ENCODE measurements at regions not wholly inside any gene's neighbourhood (a gene's known extent, or its start where the extent isn't known, plus 50 kb on each side); places are given as distances from the start of the nearest gene placed in this dataset.
"Not testable (repeated sequence)": the region's sequence is repeated elsewhere in the genome, so short reads cannot be mapped to it uniquely, and the experiment has no call there.

- no peak for DNase-seq
- H3K27me3 Mint-ChIP-seq (ENCODE audit: low read depth) = peaks cover 2% of the 10 kb centered on the region
- no peak overlapping the region for H3K27ac Mint-ChIP-seq
- H3K9me3 Mint-ChIP-seq = no peaks in the 10 kb centered on the region
- no peak overlapping the region for H3K4me3 Mint-ChIP-seq
- CTCF ChIA-PET = no interaction called here
- H3K4me1 Mint-ChIP-seq (ENCODE audit: low read depth) = no peaks in the 10 kb centered on the region
- intact Hi-C loops (cut with micrococcal nuclease) = loop anchor here (10.0 kb wide), 1 partner anchor 115 kb away; no protein-coding TSS in a partner anchor
- no peaks in the 10 kb centered on the region for H3K36me3 Mint-ChIP-seq (ENCODE audit: low read depth)
Measured at GRCh38 chr6:113359155-113360140, 497.7 kb upstream of the MARCKS start.

GRCh38 chr6:113361014-113361645 is 496.0 kb upstream of the MARCKS start:
- no peaks in the 10 kb centered on the region for H3K36me3 Mint-ChIP-seq (ENCODE audit: low read depth)
- no peak overlapping the region for H3K4me3 Mint-ChIP-seq
- H3K4me1 Mint-ChIP-seq (ENCODE audit: low read depth) = no peaks in the 10 kb centered on the region
- CTCF ChIA-PET = no interaction called here
- H3K27me3 Mint-ChIP-seq (ENCODE audit: low read depth) = no peaks in the 10 kb centered on the region
- no peaks in the 10 kb centered on the region for H3K9me3 Mint-ChIP-seq
- H3K27ac Mint-ChIP-seq = no peak overlapping the region
- intact Hi-C loops (cut with micrococcal nuclease) = no loop called here
- DNase-seq = no peak

GRCh38 chr6:113362301-113363047 is 494.7 kb upstream of the MARCKS start:
- intact Hi-C loops (cut with micrococcal nuclease) = no loop called here
- no peak for DNase-seq
- no peaks in the 10 kb centered on the region for H3K4me1 Mint-ChIP-seq (ENCODE audit: low read depth)
- H3K36me3 Mint-ChIP-seq (ENCODE audit: low read depth) = no peaks in the 10 kb centered on the region
- no peaks in the 10 kb centered on the region for H3K9me3 Mint-ChIP-seq
- H3K27ac Mint-ChIP-seq = no peak overlapping the region
- CTCF ChIA-PET = interaction anchor here (0.5 kb wide), 1 partner anchor 387 kb away, joined by 4 read pairs; no protein-coding TSS in a partner anchor
- no peak overlapping the region for H3K4me3 Mint-ChIP-seq
- no peaks in the 10 kb centered on the region for H3K27me3 Mint-ChIP-seq (ENCODE audit: low read depth)

DNA sequence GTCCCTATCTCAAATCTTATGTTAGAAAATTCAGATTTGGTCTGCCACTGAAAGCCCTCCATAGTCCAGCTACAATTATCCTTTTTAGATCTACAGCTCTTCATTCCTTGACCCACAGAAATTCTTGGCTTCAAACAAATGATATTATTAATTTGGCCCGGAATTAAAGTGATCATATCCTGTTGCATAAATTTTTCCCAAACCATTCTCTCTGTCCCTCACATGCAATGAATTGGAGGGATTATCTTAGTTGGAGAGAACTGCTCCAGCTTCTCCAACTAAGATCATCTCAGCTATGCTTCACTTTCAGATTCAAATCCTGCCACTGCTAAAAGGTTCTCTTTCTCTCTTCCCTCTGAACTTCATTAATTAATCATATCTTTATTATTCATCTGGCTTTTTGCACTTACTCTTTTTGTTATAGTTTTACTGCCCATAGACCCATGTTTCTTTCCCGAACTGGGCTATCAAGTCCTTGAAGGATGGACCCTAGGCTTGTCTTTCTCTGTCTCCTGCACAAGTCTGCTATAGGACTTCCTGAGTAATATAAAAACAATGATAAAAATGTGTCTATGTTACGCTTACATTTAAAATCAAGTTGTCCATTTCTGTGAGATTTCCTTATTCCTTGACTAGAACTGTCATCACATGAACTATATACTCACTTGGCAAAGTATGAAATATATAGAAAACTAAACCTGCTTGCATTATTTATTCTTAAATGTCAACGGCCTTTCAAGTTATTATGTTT is 493.9 kb upstream of the MARCKS start:
- CTCF ChIA-PET = no interaction called here
- no peak overlapping the region for H3K4me3 Mint-ChIP-seq
- H3K27ac Mint-ChIP-seq = no peak overlapping the region
- DNase-seq = no peak
- no peaks in the 10 kb centered on the region for H3K4me1 Mint-ChIP-seq (ENCODE audit: low read depth)
- H3K27me3 Mint-ChIP-seq (ENCODE audit: low read depth) = no peaks in the 10 kb centered on the region
- intact Hi-C loops (cut with micrococcal nuclease) = no loop called here
- H3K36me3 Mint-ChIP-seq (ENCODE audit: low read depth) = no peaks in the 10 kb centered on the region
- no peaks in the 10 kb centered on the region for H3K9me3 Mint-ChIP-seq

DNA sequence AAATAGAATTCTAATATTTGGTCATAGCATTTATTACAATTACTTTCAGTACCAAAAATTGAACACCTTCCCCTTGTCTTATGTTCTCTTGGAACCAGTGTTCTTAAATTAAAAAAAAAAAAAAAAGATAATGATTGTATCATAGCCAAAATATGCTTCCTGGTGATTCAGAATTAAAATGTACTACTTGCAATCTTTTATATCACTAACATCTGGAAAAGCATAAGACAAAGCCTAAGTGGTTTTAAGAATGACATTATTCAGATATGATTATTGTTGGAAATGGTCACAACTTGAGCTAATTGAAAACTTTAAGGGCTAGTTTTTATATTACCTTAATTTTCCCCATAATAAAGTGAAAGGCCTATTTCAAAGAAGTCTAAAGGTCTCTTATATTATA is 493.3 kb upstream of the MARCKS start:
- Mint-ChIP-seq H3K27me3 (ENCODE audit: low read depth) (no peaks in the 10 kb centered on the region), H3K4me3 (no peak overlapping the region), H3K36me3 (ENCODE audit: low read depth) (no peaks in the 10 kb centered on the region), H3K27ac (no peak overlapping the region), H3K9me3 (no peaks in the 10 kb centered on the region), H3K4me1 (ENCODE audit: low read depth) (no peaks in the 10 kb centered on the region)
- no peak for DNase-seq
- intact Hi-C loops (cut with micrococcal nuclease) = no loop called here
- CTCF ChIA-PET = no interaction called here

- H3K27me3 Mint-ChIP-seq (ENCODE audit: low read depth) = no peaks in the 10 kb centered on the region
- H3K36me3 Mint-ChIP-seq (ENCODE audit: low read depth) = no peaks in the 10 kb centered on the region
- H3K4me1 Mint-ChIP-seq (ENCODE audit: low read depth) = no peaks in the 10 kb centered on the region
- CTCF ChIA-PET = no interaction called here
- no peak for DNase-seq
- H3K9me3 Mint-ChIP-seq = no peaks in the 10 kb centered on the region
- H3K27ac Mint-ChIP-seq = no peak overlapping the region
- intact Hi-C loops (cut with micrococcal nuclease) = no loop called here
- H3K4me3 Mint-ChIP-seq = no peak overlapping the region
Measured at GRCh38 chr6:113364766-113365165, 492.4 kb upstream of the MARCKS start.

DNA sequence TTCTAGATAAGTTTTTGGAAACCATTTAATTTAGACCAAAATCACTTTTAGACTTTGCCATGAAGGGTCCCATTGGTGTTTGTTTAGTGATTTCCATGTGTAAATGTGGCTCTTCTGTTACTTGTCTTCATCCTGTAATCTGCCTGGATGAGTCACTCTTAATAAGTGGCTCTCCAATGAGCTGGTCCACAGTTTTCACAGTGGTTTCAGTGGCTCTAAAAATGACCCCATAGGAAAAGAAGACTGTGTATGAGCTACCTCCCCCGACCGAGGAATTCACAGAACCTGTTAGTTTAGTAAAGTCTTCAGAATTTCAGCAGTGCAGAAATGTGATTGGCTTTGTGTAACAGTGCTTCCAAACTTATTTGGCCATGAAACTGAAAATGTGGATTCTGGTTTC is 492.0 kb upstream of the MARCKS start:
- Mint-ChIP-seq H3K36me3 (ENCODE audit: low read depth) (no peaks in the 10 kb centered on the region), H3K4me1 (ENCODE audit: low read depth) (no peaks in the 10 kb centered on the region), H3K27ac (no peak overlapping the region), H3K4me3 (no peak overlapping the region), H3K27me3 (ENCODE audit: low read depth) (no peaks in the 10 kb centered on the region), H3K9me3 (no peaks in the 10 kb centered on the region)
- CTCF ChIA-PET = interaction anchor here (0.6 kb wide), 1 partner anchor 945 kb away, joined by 4 read pairs; no protein-coding TSS in a partner anchor
- DNase-seq = no peak
- intact Hi-C loops (cut with micrococcal nuclease) = no loop called here

DNA sequence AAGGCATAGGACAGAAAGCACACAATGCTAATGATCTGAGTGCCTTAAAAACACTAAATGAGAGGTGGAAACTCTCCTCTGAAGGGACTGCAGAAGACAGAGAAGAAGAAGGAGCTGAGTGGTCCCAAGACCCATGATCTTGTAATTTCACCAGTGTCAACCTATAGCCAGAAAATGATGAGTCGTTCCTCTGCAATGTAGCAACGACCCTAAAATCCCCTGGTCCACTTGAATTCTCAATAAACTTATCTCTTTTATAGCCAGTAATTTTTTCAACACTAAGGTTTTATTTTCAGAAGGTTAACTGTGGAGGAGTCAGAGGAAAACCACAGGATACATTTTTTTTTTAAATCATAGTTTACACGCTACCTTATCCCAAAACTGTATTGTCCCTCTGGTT is 490.6 kb upstream of the MARCKS start:
- no peak for DNase-seq
- intact Hi-C loops (cut with micrococcal nuclease) = no loop called here
- Mint-ChIP-seq H3K4me1 (ENCODE audit: low read depth) (no peaks in the 10 kb centered on the region), H3K27me3 (ENCODE audit: low read depth) (no peaks in the 10 kb centered on the region), H3K4me3 (no peak overlapping the region), H3K27ac (no peak overlapping the region), H3K36me3 (ENCODE audit: low read depth) (no peaks in the 10 kb centered on the region), H3K9me3 (no peaks in the 10 kb centered on the region)
- CTCF ChIA-PET = no interaction called here

DNA sequence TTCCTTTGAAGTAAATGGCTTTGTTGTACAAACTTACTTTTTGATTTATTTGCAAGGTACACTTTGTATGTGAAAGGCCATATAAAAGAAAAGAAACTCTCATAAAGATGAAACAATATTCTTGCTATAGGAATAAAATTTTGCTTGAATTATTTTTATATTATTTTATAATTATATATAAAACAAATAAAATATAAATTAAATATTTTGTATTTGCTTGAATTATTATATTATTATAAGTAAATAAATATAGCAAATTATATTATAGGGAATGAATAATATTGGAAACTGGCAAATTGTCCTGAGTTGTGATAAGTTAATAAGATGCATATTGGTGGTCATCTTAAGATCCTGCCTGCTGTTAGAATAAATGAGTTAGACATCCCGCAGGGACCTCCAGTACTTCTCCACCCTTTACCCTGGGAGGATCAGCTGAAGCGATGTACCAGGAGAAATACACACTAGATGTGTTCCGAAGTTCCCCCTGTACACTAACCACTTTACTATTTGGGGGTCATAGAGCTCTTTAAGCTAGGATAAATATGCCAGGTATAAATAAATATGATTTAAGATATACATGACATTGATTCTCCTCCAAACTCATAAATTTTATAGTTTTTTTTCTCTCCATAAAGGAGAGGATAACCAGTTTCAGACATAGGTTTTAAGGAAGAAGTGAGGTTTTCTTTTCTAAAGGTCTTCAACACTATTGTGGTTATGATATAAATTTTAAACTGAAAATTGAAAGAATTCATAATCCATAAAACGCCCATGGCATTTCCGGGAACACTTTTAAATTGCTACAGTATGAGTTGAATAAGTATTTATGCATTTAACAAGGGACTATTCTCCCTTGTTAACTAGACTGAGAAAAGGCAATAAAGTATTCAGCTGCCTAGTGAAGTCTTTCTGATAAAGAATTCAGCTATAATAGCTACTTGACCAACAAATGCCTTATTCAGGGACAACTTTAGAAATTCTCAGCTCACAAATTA is 486.3 kb upstream of the MARCKS start:
- Mint-ChIP-seq H3K27ac (no peak overlapping the region), H3K9me3 (no peaks in the 10 kb centered on the region), H3K4me3 (no peak overlapping the region), H3K4me1 (ENCODE audit: low read depth) (no peaks in the 10 kb centered on the region), H3K36me3 (ENCODE audit: low read depth) (no peaks in the 10 kb centered on the region), H3K27me3 (ENCODE audit: low read depth) (no peaks in the 10 kb centered on the region)
- intact Hi-C loops (cut with micrococcal nuclease) = no loop called here
- DNase-seq = no peak
- CTCF ChIA-PET = no interaction called here

DNA sequence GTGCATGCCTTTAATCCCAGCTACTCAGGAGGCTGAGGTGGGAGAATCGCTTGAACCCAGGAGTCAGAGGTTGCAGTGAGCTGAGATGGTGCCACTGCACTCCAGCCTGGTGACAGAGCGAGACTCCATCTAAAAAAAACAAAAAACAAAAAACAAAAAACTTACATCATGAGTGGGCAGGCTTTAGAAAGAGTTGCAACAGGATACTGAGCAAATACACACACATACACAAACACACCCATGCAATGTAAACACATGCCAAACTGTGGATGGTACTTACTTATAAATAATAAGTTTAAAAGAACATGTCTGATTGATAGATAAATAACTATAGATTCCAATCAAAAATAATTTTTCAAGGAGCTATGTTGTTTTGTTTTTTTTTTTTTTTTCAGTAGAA is 481.7 kb upstream of the MARCKS start:
- H3K27me3 Mint-ChIP-seq (ENCODE audit: low read depth); H3K36me3 Mint-ChIP-seq (ENCODE audit: low read depth); H3K9me3 Mint-ChIP-seq; DNase-seq; H3K4me1 Mint-ChIP-seq (ENCODE audit: low read depth); H3K27ac Mint-ChIP-seq; H3K4me3 Mint-ChIP-seq; intact Hi-C loops (cut with micrococcal nuclease): not testable (repeated sequence)
- CTCF ChIA-PET = interaction anchor here (0.7 kb wide), 2 partner anchors 513 to 528 kb away, joined by 5 to 6 read pairs; no protein-coding TSS in a partner anchor

Measured in activated naive CD4-positive, alpha-beta T cell treated with anti-CD3 and anti-CD28 coated beads for 36 hours (primary cell).